Head of caudate nucleus (tissue), 42 donors: ENCODE measurements at regions not wholly inside any gene's neighbourhood (a gene's known extent, or its start where the extent isn't known, plus 50 kb on each side); places are given as distances from the start of the nearest gene placed in this dataset.

ENCODE experiments used
- DNase-seq, 42 donors: peaks; one replicate each; pipeline versions ENCODE4 v3.0.0 to v3.0.0-alpha.2; 2020 to 2021; ENCODE audit warnings: mixed read lengths in 7 of 42
- intact Hi-C: fragments of 100-400 bp; cut with DNase I; formaldehyde crosslinking; loops from one replicate; pipeline ENCODE4 v1.15.0; 2022

DNA sequence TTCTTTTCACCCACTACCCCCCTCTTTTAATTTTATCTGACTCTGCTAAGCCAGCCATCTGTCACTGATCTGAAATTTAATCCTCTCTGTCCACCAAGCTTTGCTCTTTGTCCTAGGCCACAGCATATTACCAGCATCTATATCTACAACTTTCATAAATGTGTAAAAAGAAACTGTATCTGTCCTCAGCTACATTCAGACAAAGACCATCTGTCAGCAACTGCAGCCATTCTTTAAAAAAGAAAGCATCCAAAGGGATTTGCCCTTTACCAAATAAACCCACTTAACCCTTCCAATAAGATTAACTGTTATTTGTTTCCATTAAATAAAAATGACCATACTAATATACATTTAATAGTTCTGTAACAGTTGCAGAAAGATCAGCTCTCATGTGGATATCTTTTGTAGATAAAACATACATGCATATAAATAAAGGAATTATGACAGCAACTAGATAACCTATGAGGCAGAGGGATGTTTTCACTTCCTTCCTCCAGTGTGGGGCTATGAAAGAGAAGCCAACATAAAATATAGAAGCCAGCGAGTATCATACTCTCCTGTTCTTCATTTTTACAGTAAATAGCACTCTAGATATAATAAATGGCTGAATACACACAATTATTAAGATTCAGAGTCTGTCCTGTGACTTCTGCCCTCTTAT lies 602.5 kb upstream of the SALL1 start:
- DNase-seq: no peak
- intact Hi-C loops: loop anchor here (10.0 kb wide), 1 partner anchor 429 kb away; no protein-coding TSS in a partner anchor

DNA sequence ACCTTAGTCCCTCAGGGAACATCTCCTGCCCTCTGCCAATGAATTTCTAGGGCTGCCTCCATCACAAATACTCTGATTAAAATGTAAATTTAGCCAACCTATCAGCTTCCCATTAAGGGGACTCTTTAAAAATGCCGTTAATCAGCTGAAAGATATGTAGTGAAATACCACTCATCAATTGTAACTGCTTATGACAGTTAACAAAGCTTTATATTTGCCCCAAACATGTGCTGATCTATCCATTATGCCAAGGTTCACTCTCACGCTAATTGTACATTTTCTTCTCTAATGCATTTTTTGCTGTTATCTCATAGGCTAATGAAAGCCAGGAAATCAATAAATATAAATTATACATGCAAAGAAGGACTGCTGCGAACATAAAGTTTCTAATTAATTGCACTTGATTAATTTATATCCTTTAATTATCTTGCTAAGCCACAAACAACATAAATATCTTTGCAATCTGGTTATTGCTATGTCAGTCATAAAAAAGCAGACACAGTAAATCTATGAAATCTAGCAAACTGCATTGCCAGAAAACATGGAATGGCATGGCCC lies 601.4 kb upstream of the SALL1 start:
- intact Hi-C loops: loop anchor here (10.0 kb wide), 1 partner anchor 428 kb away; no protein-coding TSS in a partner anchor
- DNase-seq: no peak

DNA sequence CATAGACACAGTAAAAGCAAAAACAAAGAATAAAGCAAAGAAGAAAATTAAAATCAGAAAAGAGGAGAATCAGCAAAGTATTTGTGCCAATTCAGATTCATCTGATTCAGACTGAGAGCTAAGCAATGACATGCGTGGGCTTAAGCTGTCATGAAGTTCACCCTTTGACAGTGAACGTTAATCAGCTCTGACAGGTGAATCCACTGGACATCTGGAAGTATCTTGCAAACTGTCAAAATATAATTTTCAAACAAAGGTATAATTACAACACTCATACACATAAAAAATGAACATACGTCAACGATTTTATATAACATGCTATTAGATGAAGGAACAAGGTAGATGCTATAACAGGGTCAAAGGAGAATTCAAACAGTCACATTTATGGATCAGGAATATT lies 596.3 kb upstream of the SALL1 start:
- no peak for DNase-seq
- intact Hi-C loops: no loop called here

DNA sequence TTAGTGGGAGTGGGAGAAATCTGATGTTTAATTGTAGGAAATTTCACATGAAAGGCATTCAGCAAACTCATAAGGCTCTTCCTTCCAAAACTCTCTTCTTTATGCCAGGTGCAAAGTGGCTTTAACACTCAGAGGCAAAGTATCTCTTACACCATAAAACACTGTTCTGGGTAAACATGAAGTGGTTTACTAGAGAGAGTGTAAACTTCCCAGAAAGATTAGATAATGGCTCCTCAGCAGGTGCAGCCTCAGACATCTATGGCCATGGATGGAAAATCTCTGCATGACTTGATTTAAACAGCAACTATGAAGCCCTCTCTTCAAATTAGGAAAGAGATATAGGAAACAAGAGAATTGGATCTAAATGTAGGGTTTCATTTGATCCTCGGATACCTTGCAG lies 583.1 kb upstream of the SALL1 start:
- intact Hi-C loops: no loop called here
- DNase-seq: no peak

DNA sequence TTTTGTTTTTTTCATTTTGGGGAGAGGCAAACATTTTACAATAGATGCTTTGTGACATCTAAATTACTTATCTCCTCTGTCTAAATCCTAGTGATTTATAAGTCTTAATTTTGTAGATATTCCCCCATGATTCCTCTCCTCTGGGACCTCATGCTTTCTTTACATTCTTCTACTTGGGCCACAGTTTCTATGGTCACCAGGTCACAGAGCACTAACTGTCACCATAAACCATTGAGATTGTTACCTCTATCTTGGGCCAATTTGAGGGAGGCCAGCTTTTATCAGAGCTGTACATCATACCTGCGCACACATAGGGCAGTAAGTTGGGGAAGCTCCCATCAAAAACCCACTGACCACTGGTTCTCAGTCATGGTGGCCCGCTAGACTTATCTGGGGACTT lies 582.1 kb upstream of the SALL1 start:
- intact Hi-C loops: no loop called here
- DNase-seq: no peak

DNA sequence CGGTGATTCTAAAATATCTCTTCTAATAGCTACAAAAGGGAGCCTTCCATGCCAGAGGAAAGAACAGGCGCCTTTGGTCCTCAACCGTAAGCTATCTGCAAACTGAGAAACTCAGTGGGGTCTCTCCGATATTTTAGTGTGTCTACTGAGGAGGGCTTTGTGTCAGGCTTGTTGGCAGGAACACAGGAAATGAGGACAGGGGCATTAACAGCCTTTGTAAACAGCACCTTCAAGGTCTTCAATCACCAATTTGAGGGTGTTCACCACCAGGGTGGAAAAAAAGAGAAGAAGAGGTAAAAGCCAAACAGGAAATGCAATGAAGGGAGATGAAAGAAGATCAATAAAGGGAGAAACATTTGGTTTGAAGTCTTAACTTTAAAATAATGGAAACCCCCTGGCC lies 580.1 kb upstream of the SALL1 start:
- intact Hi-C loops: no loop called here
- DNase-seq: no peak

DNA sequence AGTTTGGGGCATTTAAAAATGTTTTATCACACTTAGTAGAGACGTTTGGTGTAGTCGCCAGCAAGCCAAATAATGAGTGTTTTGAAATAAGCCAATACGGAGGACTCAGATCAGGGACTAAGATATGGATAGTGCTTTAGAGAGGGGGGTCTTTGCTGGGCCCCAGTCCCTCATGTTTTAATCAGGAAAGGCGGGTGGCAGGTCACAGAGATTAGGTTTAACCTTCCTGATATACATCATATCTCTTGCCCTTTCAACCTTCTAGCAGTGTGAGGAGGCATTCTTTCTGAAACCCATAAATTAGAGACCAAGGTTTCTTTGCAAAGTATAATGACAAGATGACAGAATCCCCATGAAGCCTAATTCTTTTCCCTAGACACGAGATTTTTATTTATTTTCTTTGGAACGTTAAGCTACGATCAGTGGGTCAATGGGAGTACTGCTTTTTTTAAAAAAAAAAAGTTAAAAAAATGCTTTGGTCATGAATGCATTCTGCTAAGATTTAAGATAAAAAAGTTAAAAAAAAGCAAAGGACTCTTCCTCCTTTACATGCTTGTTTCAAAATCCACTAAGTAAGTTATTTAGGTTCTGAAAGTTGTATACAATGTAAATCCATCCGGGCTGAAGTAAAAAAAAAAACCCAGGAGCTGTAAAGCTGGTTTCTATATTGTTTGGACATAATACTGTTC lies 572.1 kb upstream of the SALL1 start:
- intact Hi-C loops: no loop called here
- DNase-seq: no peak

DNA sequence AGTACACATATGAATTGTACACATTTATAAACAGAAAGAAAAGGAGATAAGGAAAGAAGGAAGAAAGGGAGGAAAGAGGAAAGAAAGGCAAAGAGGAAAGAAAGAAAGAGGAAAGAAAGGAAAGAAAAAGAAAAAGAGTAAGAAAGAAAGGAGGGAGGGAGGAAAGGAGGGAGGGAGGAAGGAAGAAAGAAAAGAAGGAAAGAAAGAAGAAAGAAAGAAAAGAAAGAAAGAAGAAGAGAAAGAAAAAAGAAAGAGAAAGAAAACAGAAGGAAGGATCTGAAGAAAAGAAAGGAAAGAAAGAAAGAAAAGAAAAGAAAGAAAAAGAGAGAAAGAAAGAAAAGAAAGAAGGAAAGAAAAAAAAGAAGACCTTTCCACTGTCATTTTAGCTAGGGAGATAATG lies 571.4 kb upstream of the SALL1 start:
- intact Hi-C loops: no loop called here
- no peak for DNase-seq

DNA sequence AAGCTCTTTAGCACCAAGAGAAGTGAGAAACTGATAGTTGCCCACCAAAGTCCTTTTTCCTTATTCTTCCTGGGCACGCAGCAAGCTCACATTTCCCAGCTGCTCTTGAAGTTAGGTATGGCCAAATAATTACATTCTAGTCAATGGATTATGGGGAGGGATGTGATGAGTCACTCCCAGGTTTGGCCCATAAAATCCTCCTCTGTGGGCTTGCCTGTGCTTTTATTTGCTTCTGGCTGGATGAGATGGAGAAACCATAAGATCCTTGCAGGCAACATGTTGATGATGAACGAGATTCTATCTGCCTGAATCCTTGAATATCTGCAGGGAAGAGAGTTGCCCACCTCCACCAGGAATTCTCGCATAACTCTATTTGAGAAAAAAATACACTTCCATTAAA lies 568.3 kb upstream of the SALL1 start:
- DNase-seq: no peak
- intact Hi-C loops: no loop called here

DNA sequence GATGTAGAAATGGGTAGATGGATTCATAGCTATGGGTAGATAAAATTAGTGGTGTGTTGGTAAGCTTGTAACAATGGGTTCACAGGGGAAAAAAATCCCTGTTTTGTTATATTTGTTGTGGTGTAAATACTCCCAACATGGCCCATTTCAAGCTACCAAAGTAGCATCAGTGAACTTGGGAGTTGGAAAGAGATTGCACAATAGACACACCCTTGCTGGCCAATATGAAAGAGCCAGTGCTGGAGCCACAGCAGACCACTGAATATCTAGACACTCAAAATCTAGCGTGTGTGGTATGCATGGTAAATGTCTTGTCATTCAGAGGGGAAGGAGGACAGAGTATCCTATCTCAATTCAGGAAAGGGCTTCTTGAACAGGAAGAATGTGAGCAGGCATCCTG lies 565.1 kb upstream of the SALL1 start:
- intact Hi-C loops: no loop called here

DNA sequence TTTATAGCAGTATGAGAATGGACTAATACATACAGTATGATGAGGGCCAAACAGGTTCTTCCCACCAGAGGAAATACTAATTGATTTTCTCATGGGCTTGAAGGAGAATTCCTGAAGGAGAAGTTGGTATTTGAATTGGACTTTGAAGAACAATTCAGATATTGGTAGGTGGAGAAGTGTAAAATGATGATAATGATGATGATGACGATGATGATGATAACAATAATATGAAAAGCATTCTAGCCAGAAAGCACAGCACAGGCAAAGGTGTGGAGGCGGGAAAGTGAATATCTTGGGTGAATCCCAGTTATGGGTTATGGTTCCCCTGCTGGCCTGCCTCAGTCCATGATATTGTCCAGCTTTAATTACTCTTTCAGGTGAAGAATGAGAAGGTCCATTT lies 562.4 kb upstream of the SALL1 start:
- intact Hi-C loops: no loop called here
- no peak for DNase-seq

More for the DNA sequence above, 565.1 kb upstream of the SALL1 start:
- DNase-seq: no peak

DNA sequence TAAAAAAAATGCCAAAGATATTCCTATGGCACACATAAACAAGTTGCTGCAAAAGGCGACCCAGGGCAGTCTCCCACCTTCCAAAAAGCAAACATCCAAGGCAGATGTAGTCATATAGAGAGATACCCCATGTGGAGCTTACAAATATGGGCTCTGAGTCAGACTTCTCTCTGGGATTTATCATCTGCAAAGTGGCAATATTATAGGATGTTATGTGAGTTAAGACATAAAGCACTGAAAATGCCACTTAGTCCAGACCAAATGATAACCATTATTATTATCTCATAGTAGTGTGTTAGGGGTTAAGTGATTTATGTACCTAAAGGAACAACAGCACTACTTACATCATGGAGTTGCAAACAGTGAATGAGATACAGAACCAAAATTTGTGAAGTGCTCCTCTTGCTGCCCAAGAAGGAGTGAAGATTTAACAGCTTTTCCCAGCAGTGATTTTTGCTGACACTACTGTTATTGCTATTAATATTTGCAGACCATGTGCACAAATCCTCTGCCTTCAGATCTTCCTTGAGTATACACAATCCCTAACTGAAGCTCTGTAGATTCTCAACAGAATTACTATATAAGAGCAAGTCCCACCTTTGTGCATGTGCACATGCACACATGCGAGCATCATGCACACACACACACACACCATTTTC lies 560.0 kb upstream of the SALL1 start:
- intact Hi-C loops: no loop called here
- DNase-seq: no peak

DNA sequence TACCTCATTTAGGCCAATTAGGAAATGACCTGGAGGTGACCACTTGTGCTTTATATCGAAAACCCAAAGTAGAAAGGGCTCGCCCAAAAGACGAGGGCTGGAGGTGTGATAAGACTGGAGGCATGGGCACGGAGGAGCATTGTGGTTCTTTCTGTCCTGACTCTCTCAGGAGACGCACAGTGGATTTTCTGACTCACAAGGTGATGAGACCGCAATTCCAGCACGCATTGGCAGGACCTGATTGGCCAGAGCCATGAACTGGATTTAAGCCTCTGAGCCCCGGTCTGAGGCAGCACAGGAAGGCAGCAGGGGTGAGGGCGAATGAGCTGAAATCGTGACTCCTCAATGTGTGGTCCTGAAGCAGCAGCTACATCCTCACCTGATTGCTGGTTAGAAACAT lies 559.1 kb upstream of the SALL1 start:
- intact Hi-C loops: no loop called here
- DNase-seq: no peak

DNA sequence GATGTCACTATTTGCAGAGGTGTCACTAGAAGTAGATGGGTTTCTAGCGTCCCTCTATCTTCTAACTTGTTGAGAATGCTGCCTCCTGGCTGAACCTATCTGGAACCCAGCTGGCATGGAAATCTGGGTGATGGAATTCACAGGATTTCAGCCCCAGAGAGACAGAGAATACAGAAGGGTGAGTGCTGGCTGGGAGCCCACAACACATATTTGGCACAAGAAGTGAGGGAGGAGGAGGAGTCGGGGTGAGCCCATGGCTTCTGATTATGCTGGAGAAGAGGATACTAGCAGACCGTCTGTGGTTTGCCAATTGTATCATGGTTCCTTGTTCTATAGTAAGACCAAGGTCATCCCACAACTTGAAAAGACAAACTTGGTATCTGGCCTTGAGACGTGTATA lies 557.8 kb upstream of the SALL1 start:
- intact Hi-C loops: no loop called here
- no peak for DNase-seq

DNA sequence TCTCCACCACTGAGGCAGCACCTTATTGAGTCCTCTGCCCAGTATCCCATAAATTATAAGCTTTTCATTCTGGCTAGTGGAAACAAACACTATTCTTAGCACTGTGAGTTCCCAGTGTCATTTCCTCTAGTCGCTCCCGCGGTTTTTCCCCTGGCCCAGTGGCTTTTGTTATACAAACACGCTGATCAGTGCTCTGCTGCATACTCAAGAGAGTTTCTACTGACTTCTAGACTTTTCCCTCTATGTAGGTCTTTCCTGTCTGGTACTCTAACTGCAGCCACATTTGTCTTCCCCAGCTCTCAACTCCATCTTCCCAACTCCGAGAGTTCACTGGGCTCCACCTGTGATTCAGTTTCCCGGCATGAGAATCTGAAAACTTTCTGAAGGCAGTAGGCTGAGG lies 556.6 kb upstream of the SALL1 start:
- intact Hi-C loops: no loop called here
- no peak for DNase-seq

DNA sequence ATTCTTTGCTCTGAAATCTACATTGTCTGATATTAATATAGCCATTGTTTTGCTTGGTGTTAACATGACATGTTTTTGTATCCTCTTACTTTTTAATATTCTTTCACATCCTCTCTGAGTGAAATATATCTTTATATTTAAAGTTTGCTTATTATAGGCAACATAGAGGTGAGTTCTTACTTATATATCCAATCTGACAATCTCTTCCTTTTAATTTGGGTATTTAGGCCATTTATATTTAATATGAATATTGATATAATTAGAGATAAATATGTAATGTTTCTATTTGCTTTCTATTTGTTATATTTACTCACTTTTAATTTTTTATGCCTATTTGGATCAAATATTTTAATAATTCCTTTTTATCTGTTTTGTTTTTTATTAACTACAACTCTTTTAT lies 554.1 kb upstream of the SALL1 start:
- intact Hi-C loops: no loop called here
- DNase-seq: no peak

DNA sequence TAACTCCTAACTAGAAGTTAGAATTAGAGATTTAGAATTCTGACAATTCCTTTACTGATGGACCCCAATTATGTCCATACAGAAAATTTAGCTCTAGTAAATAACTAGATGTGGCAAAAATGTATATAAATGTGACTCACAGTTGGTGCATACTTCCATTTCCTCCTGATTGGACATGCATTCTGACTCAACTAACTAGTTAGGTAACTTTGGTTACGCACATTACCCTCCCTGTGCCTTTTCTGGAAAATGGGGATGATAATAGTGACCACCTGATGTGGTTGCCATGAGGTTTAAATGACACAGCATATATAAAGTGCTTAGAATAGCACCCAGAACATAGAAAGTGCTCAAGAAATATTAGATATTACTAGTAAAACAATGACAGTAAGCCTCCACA lies 550.0 kb upstream of the SALL1 start:
- intact Hi-C loops: no loop called here
- DNase-seq: no peak

DNA sequence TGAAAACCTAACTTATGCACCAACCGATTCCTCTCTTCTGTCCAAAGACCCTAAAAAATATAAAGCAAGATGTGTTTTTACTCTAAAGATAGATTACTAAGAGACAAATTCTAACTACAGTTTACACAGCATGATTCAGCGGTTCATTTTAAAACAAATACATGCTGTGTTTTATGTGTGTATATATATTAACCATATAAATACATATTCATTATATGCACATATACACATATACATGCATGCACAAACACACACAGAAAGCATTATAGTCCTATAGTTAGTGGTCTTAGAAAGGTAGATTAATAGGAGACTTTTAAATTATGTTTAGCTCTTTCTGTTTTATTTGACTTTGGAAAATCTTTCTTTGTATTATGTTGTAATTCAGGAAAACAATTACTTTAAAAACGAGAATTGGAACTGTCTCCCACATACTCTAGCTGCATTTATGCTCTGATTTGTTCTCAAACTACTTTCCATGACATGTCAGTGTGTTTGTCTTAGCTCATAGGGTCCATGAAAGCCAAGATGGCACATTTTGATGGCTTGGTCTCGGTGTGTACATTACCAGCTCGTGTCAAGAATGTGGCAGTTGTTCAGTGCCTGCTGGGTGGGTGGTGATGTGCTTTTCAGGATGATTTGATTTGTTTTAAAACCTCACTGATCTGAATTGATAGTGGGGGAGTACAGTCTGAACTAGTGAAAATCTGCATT lies 548.8 kb upstream of the SALL1 start:
- intact Hi-C loops: no loop called here

DNA sequence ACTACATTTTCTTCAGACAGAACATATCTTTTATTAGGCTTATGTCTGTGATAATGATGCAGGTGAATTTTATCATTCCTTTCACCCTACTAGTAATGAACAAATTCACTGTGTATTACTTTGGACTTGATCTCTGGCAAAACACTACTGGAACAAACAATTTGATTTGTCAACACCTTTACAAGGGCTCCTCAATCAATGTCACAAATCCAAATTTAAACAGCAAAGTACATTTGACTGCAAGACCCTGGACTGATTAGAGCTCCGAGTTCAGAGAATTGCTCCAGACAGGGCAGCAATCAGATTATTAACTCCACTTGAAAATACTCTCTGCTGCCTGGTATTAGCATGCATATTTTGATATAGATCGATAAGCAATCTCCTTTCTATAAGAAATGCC lies 547.6 kb upstream of the SALL1 start:
- no peak for DNase-seq
- intact Hi-C loops: no loop called here

More for the DNA sequence above, 548.8 kb upstream of the SALL1 start:
- no peak for DNase-seq

DNA sequence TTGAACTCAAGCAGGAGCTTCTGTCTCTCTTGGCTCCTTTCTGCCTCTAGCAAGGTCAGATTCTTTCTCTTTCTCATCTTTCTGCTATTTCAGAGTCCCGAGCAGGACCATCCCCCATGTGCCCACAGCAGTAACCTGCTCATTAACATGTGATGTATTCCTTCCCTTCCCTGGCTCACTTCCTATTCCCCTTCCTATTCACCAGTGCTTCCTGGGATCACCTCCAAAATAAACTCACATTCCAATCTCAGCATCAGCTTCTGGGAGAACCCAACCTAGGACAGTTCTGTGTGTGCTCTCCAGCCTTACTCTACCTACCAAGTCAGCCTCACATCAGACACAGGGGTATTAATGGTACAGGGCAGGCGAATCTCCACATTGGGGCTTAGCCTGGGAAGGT lies 546.4 kb upstream of the SALL1 start:
- no peak for DNase-seq
- intact Hi-C loops: no loop called here
